IMR-90 (cell line): ENCODE measurements at regions not wholly inside any gene's neighbourhood (a gene's known extent, or its start where the extent isn't known, plus 50 kb on each side); places are given as distances from the start of the nearest gene placed in this dataset.

Experiments
- ATAC-seq: fragments of 200-7000 bp; cut with Tn5 transposase; 2 replicates; pipeline ENCODE4 v1.9.1; 2020; ENCODE audit warnings: low read depth, mild to moderate bottlenecking, moderate library complexity
- BruUV-seq: library from RNA; stranded (reverse); fragments of 400-500 nt; replicated peaks from 2 replicates; lab custom pipeline; 2021; lab: Mats Ljungman, UMichigan
- CTCF ChIA-PET: fragments of 300-600 bp; formaldehyde crosslinking; extraction: SDS; loops from one replicate; lab custom pipeline; 2021; ENCODE audit warnings: antibody characterized with exemption; lab: Yijun Ruan, JAX
- POLR2A ChIA-PET: fragments of 300-600 bp; sonication (Branson Sonifier 250); formaldehyde crosslinking; loops from one replicate; lab custom pipeline; 2022; ENCODE audit warnings: antibody characterized with exemption; ENCODE audit not compliant: unreplicated experiment; lab: Charles Lee
- DNase-seq: peaks from one replicate; pipeline ENCODE4 v3.0.0; 2013
- H2AFZ ChIP-seq: replicated peaks from 2 replicates; pipeline ENCODE3; 2013; ENCODE audit warnings: low read length, mild to moderate bottlenecking; ENCODE audit not compliant: poor library complexity
- H2AK5ac ChIP-seq: 2 replicates; pipeline ENCODE4 v1.6.1; 2013; ENCODE audit warnings: low read depth, low read length, inconsistent platforms
- H2AK9ac ChIP-seq: replicated peaks from 2 replicates; pipeline ENCODE3; 2013; ENCODE audit warnings: mild to moderate bottlenecking, low read depth, low read length, moderate library complexity; ENCODE audit not compliant: poor library complexity
- H2BK120ac ChIP-seq: 2 replicates; pipeline ENCODE4 v1.6.1; 2013; ENCODE audit warnings: low read depth, low read length, inconsistent platforms
- H2BK15ac ChIP-seq: 3 replicates; pipeline ENCODE4 v1.6.1; 2013; ENCODE audit warnings: low read depth, low read length, inconsistent platforms
- H2BK20ac ChIP-seq: 2 replicates; pipeline ENCODE4 v1.6.1; 2013; ENCODE audit warnings: low read depth, mild to moderate bottlenecking, inconsistent platforms, low read length, moderate library complexity
- H2BK5ac ChIP-seq: 2 replicates; pipeline ENCODE4 v1.6.1; 2013; ENCODE audit warnings: mild to moderate bottlenecking, low read depth, low read length, inconsistent platforms; ENCODE audit not compliant: poor library complexity, severe bottlenecking
- H3K14ac ChIP-seq: replicated peaks from 2 replicates; pipeline ENCODE4 v1.6.1; 2013; ENCODE audit warnings: low read depth, low read length, inconsistent platforms
- H3K18ac ChIP-seq: 2 replicates; pipeline ENCODE4 v1.6.1; 2013; ENCODE audit warnings: low read depth, low read length, control low read depth
- H3K23ac ChIP-seq: 2 replicates; pipeline ENCODE4 v1.6.1; 2013; ENCODE audit warnings: low read depth, low read length, inconsistent platforms
- H3K27ac ChIP-seq: 2 replicates; pipeline ENCODE4 v1.5.1; 2013; ENCODE audit warnings: mild to moderate bottlenecking, control low read depth, low read length; ENCODE audit not compliant: insufficient read depth
- H3K27me3 ChIP-seq: 2 replicates; pipeline ENCODE4 v1.6.1; 2013; ENCODE audit warnings: low read length; ENCODE audit not compliant: control insufficient read depth, insufficient read depth
- H3K36me3 ChIP-seq: 2 replicates; pipeline ENCODE4 v1.6.1; 2013; ENCODE audit warnings: low read length, mixed read lengths; ENCODE audit not compliant: control insufficient read depth, insufficient read depth
- H3K4ac ChIP-seq: 2 replicates; pipeline ENCODE4 v1.6.1; 2013; ENCODE audit warnings: low read depth, low read length, inconsistent platforms
- H3K4me1 ChIP-seq: 2 replicates; pipeline ENCODE4 v1.6.1; 2013; ENCODE audit warnings: low read length, mixed read lengths; ENCODE audit not compliant: control insufficient read depth, insufficient read depth
- H3K4me2 ChIP-seq: 2 replicates; pipeline ENCODE4 v1.6.1; 2013; ENCODE audit warnings: low read depth, mild to moderate bottlenecking, control low read depth, low read length, moderate library complexity
- H3K4me3 ChIP-seq: 2 replicates; pipeline ENCODE4 v1.5.1; 2013; ENCODE audit warnings: low read depth, mild to moderate bottlenecking, control low read depth, low read length, moderate library complexity; ENCODE audit not compliant: insufficient read depth
- H3K56ac ChIP-seq: 2 replicates; pipeline ENCODE4 v1.6.1; 2013; ENCODE audit warnings: low read length, inconsistent platforms; ENCODE audit not compliant: insufficient read depth; ENCODE audit errors: extremely low read depth
- H3K79me1 ChIP-seq, 2 experiments: 2 replicates each; pipeline ENCODE4 v1.6.1; 2013; ENCODE audit warnings: low read length in 2 of 2, inconsistent platforms in 1 of 2, low read depth in 1 of 2
- H3K9ac ChIP-seq: 2 replicates; pipeline ENCODE4 v1.6.1; 2013; ENCODE audit warnings: low read depth, low read length, control low read depth
- H3K9me1 ChIP-seq: 2 replicates; pipeline ENCODE4 v1.6.1; 2013; ENCODE audit warnings: low read length, inconsistent platforms; ENCODE audit not compliant: insufficient read depth
- H3K9me3 ChIP-seq: 2 replicates; pipeline ENCODE4 v1.6.1; 2013; ENCODE audit warnings: low read length; ENCODE audit not compliant: control insufficient read depth, insufficient read depth
- H4K20me1 ChIP-seq: 2 replicates; pipeline ENCODE4 v1.6.1; 2013; ENCODE audit warnings: low read length, inconsistent platforms; ENCODE audit not compliant: insufficient read depth
- H4K5ac ChIP-seq: 2 replicates; pipeline ENCODE4 v1.6.1; 2013; ENCODE audit warnings: mild to moderate bottlenecking, low read depth, low read length, control low read depth
- H4K8ac ChIP-seq, 2 experiments: 2 replicates each; pipeline ENCODE4 v1.6.1; 2013; ENCODE audit warnings: low read depth in 2 of 2, low read length in 2 of 2, control low read depth in 1 of 2, inconsistent platforms in 1 of 2
- H4K91ac ChIP-seq: 2 replicates; pipeline ENCODE4 v1.6.1; 2013; ENCODE audit warnings: low read depth, low read length, inconsistent platforms; ENCODE audit not compliant: insufficient read depth
- BHLHE40 ChIP-seq: fragments of 150-350 bp; IDR thresholded peaks from 2 replicates; pipeline ENCODE4 v1.6.1; 2016; ENCODE audit warnings: mild to moderate bottlenecking, low read depth, low read length
- CEBPB ChIP-seq: IDR thresholded peaks from 2 replicates; pipeline ENCODE4 v1.6.1; 2012; ENCODE audit warnings: low read depth, low read length, improper control_type of control experiment
- ELK1 ChIP-seq: fragments of 150-350 bp; IDR thresholded peaks from 2 replicates; pipeline ENCODE4 v1.6.1; 2016; ENCODE audit warnings: low read depth, mild to moderate bottlenecking, low read length, moderate library complexity, borderline replicate concordance
- FOS ChIP-seq: fragments of 150-350 bp; IDR thresholded peaks from 2 replicates; pipeline ENCODE4 v1.6.1; 2016; ENCODE audit warnings: low read depth, low read length
- MAFK ChIP-seq: IDR thresholded peaks from 2 replicates; pipeline ENCODE4 v1.6.1; 2012; ENCODE audit warnings: low read depth, low read length, improper control_type of control experiment
- MAZ ChIP-seq: IDR thresholded peaks from 2 replicates; pipeline ENCODE4 v1.6.1; 2012; ENCODE audit warnings: low read depth, mild to moderate bottlenecking, low read length, improper control_type of control experiment, moderate library complexity, borderline replicate concordance
- MXI1 ChIP-seq: IDR thresholded peaks from 2 replicates; pipeline ENCODE4 v1.6.1; 2012; ENCODE audit warnings: low read depth, mild to moderate bottlenecking, low read length, moderate library complexity, borderline replicate concordance
- NFE2L2 ChIP-seq: fragments of 150-350 bp; IDR thresholded peaks from 2 replicates; pipeline ENCODE4 v1.6.1; 2016; ENCODE audit warnings: low read depth, mild to moderate bottlenecking, low read length
- RAD21 ChIP-seq: IDR thresholded peaks from 2 replicates; pipeline ENCODE4 v1.6.1; 2012; ENCODE audit warnings: low read length, improper control_type of control experiment
- RCOR1 ChIP-seq: IDR thresholded peaks from 2 replicates; pipeline ENCODE4 v1.6.1; 2012; ENCODE audit warnings: mild to moderate bottlenecking, low read length, improper control_type of control experiment; ENCODE audit not compliant: insufficient replicate concordance
- RFX5 ChIP-seq: IDR thresholded peaks from 2 replicates; pipeline ENCODE4 v1.8.0; 2012; ENCODE audit warnings: low read depth, mild to moderate bottlenecking, low read length, moderate library complexity
- SMC3 ChIP-seq: fragments of 150-350 bp; IDR thresholded peaks from 2 replicates; pipeline ENCODE4 v1.6.1; 2016; ENCODE audit warnings: low read depth, mild to moderate bottlenecking, antibody characterized with exemption, low read length, moderate library complexity
- WGBS, 2 experiments: methylation state at CpG; one replicate each; pipeline versions ENCODE4 v1.1.5 to v1.1.7; 2013; ENCODE audit warnings: missing lambda C conversion rate in 2 of 2; ENCODE audit not compliant: insufficient read length in 1 of 2; ENCODE audit errors: extremely low coverage in 2 of 2; 5-methylcytosine and 5-hydroxymethylcytosine counted together
- dilution Hi-C: fragments of 300-500 bp; cut with HindIII; formaldehyde crosslinking; loops from one replicate; pipeline ENCODE4 v1.14.3; 2018; ENCODE audit warnings: low sequenced_read_pairs; ENCODE audit not compliant: unreplicated experiment
- in situ Hi-C: fragments of 300-500 bp; cut with MboI; formaldehyde crosslinking; loops from 3 replicates; pipeline ENCODE4 v1.14.3; 2019; ENCODE audit warnings: low sequenced_read_pairs, inconsistent platforms, mixed read lengths
- intact Hi-C: fragments of 100-400 bp; cut with micrococcal nuclease; formaldehyde crosslinking; loops from 2 replicates; pipeline ENCODE4 v1.10.0; 2022
- TF ChIP-seq, protein P1 (sequence below): fragments of 150-350 bp; IDR thresholded peaks from 2 replicates; pipeline ENCODE4 v1.6.1; 2017; ENCODE audit warnings: mild to moderate bottlenecking, antibody characterized with exemption, low read length, low read depth
- TF ChIP-seq, protein P2 (sequence below): conservative IDR thresholded peaks from 2 replicates; pipeline ENCODE4 v1.5.1; 2012; ENCODE audit warnings: mild to moderate bottlenecking, low read depth, low read length, improper control_type of control experiment

DNA sequence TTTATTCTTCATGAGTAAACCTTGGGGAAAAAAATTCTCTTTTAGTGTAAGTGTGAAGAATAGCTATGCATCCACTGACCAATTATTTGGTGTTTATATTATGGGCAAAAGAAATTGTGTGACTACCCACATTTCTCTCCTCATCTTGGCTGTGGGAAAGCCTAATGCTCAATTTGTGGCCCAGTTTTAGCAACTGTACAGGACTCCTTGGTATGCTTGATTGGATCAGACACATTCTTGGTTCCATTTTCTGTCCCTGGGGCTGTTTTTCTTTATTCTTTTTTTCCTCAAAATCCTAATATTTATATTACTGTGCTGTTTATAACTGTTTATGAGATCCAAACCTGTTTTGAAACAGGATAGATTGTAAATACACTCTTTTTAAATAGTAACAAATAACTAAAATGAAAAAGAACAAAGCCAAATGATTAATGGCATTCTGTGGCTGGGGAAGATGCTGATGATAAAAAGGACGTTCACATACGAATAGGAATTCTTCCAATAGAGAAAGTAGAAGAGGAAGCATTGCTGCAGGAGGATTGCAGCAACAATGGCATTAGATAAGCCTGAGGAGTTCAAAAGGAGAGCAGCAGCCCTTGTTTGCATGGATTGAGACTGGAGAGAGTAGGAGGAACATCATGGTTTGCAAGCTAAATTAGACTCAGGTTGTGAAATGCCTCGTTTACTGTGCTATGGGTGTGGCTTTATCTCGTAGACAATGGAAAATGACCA lies 580.5 kb downstream of the INHBA start:
- POLR2A ChIA-PET: interaction anchor here (0.6 kb wide), 1 partner anchor 23 kb away, joined by 3 read pairs; no protein-coding TSS in a partner anchor
- CTCF ChIA-PET: interaction anchor here (0.6 to 1.3 kb wide), 2 partner anchors 85 to 119 kb away, joined by 3 to 4 read pairs; no protein-coding TSS in a partner anchor
- H2AK9ac ChIP-seq: no peak overlapping the region
- no peak for TF ChIP-seq RAD21
- TF ChIP-seq RCOR1: no peak
- no peak for TF ChIP-seq NFE2L2
- no peak for TF ChIP-seq BHLHE40
- TF ChIP-seq SMC3: no peak
- TF ChIP-seq MAFK: no peak
- no peak for TF ChIP-seq ELK1
- no peak for TF ChIP-seq RFX5
- no peak for TF ChIP-seq MAZ
- TF ChIP-seq, protein P1, sequence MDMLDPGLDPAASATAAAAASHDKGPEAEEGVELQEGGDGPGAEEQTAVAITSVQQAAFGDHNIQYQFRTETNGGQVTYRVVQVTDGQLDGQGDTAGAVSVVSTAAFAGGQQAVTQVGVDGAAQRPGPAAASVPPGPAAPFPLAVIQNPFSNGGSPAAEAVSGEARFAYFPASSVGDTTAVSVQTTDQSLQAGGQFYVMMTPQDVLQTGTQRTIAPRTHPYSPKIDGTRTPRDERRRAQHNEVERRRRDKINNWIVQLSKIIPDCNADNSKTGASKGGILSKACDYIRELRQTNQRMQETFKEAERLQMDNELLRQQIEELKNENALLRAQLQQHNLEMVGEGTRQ: no peak
- TF ChIP-seq, protein P2, sequence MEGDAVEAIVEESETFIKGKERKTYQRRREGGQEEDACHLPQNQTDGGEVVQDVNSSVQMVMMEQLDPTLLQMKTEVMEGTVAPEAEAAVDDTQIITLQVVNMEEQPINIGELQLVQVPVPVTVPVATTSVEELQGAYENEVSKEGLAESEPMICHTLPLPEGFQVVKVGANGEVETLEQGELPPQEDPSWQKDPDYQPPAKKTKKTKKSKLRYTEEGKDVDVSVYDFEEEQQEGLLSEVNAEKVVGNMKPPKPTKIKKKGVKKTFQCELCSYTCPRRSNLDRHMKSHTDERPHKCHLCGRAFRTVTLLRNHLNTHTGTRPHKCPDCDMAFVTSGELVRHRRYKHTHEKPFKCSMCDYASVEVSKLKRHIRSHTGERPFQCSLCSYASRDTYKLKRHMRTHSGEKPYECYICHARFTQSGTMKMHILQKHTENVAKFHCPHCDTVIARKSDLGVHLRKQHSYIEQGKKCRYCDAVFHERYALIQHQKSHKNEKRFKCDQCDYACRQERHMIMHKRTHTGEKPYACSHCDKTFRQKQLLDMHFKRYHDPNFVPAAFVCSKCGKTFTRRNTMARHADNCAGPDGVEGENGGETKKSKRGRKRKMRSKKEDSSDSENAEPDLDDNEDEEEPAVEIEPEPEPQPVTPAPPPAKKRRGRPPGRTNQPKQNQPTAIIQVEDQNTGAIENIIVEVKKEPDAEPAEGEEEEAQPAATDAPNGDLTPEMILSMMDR: no peak
- no peak for TF ChIP-seq FOS
- no peak for TF ChIP-seq MXI1
- no peak for TF ChIP-seq CEBPB

More for the DNA sequence above, 580.5 kb downstream of the INHBA start:
- Histone ChIP-seq H3K36me3 (no peaks in the 10 kb centered on the region), H2BK5ac (no peak overlapping the region), H3K56ac (no peak overlapping the region), H3K9me3 (no peaks in the 10 kb centered on the region), H3K27me3 (no peaks in the 10 kb centered on the region), H3K4ac (0 out of 2 replicates have a peak overlapping the region, but pooled peaks have one; percentile 8), H3K14ac (peak overlapping the region; percentile 64; the same call in 1 of the 2 replicates), H3K79me1 (no peaks in the 10 kb centered on the region), H3K4me2 (no peak overlapping the region), H2AFZ (no peak overlapping the region), H3K9ac (no peak overlapping the region), H3K27ac (no peak overlapping the region), H3K9me1 (peaks cover 3% of the 10 kb centered on the region; the same call in 1 of the 2 replicates), H4K91ac (no peak overlapping the region), H3K23ac (no peak overlapping the region), H2BK15ac (no peak overlapping the region), H4K20me1 (no peaks in the 10 kb centered on the region), H4K8ac (no peak overlapping the region), H2BK120ac (no peak overlapping the region), H3K18ac (no peak overlapping the region), H2BK20ac (no peak overlapping the region), H4K5ac (no peak overlapping the region), H3K4me3 (no peak overlapping the region), H3K4me1 (no peaks in the 10 kb centered on the region), H2AK5ac (no peak overlapping the region)
- BruUV-seq: no TSS peak
- no peak for DNase-seq
- 63% methylated on average over 1 of the region's 4 CpGs; no CpG with 5 or more reads in 1 of the 2 experiments for WGBS, 2 experiments
- in situ Hi-C loops (no loop called here), dilution Hi-C loops (no loop called here), intact Hi-C loops (no loop called here)
- ATAC-seq: peak; percentile 42; the same call in 1 of the 2 replicates
